Mucosa of rectum (tissue), 2 donors: ENCODE measurements at regions not wholly inside any gene's neighbourhood (a gene's known extent, or its start where the extent isn't known, plus 50 kb on each side); places are given as distances from the start of the nearest gene placed in this dataset.
"Not testable (repeated sequence)": the region's sequence is repeated elsewhere in the genome, so short reads cannot be mapped to it uniquely, and the experiment has no call there.

Experiments
- H3K27ac ChIP-seq, 2 donors: one replicate each; pipeline ENCODE4 v1.7.0; 2013; ENCODE audit warnings: inconsistent platforms in 2 of 2, low read depth in 2 of 2, low read length in 2 of 2
- H3K27me3 ChIP-seq, 2 donors: one replicate each; pipeline ENCODE4 v1.7.0; 2013; ENCODE audit warnings: low read length in 2 of 2; ENCODE audit not compliant: control insufficient read depth in 2 of 2, insufficient read depth in 2 of 2
- H3K36me3 ChIP-seq, 2 donors: one replicate each; pipeline ENCODE4 v1.7.0; 2013; ENCODE audit warnings: low read length in 2 of 2; ENCODE audit not compliant: control insufficient read depth in 2 of 2, insufficient read depth in 2 of 2
- H3K4me1 ChIP-seq, 2 donors: one replicate each; pipeline ENCODE4 v1.7.0; 2013; ENCODE audit warnings: low read length in 2 of 2, mild to moderate bottlenecking in 1 of 2; ENCODE audit not compliant: control insufficient read depth in 2 of 2, insufficient read depth in 2 of 2
- H3K4me3 ChIP-seq, 2 donors: one replicate each; pipeline ENCODE4 v1.7.0; 2013; ENCODE audit warnings: low read length in 2 of 2
- H3K9ac ChIP-seq, 2 donors: one replicate each; pipeline ENCODE4 v1.7.0; 2013; ENCODE audit warnings: low read length in 2 of 2, low read depth in 1 of 2, mild to moderate bottlenecking in 1 of 2
- H3K9me3 ChIP-seq, 2 donors: one replicate each; pipeline ENCODE4 v1.7.0; 2013; ENCODE audit warnings: low read length in 2 of 2; ENCODE audit not compliant: control insufficient read depth in 2 of 2
- donor health status: healthy.
- donor health status: Normal muscosa, but diverticular disease.

- no peak overlapping the region for H3K4me3 ChIP-seq
- H3K9ac ChIP-seq: no peak overlapping the region
- no peak overlapping the region for H3K27ac ChIP-seq
Observed at GRCh38 chrX:46185923-46186810, 359.1 kb downstream of the ZNF674 start.

GRCh38 chrX:46184749-46185148 is 360.5 kb downstream of the ZNF674 start:
- no peaks in the 10 kb centered on the region for H3K27me3 ChIP-seq
- no peaks in the 10 kb centered on the region for H3K4me1 ChIP-seq
- no peak overlapping the region for H3K9ac ChIP-seq
- H3K27ac ChIP-seq: no peak overlapping the region
- no peak overlapping the region for H3K4me3 ChIP-seq
- no peaks in the 10 kb centered on the region for H3K36me3 ChIP-seq
- H3K9me3 ChIP-seq: no peaks in the 10 kb centered on the region

More at GRCh38 chrX:46185923-46186810, 359.1 kb downstream of the ZNF674 start:
- Histone ChIP-seq H3K9me3 (no peaks in the 10 kb centered on the region), H3K4me1 (no peaks in the 10 kb centered on the region), H3K27me3 (no peaks in the 10 kb centered on the region), H3K36me3 (no peaks in the 10 kb centered on the region)

GRCh38 chrX:46180258-46180687 is 364.9 kb downstream of the ZNF674 start:
- Histone ChIP-seq H3K9ac (no peak overlapping the region), H3K9me3 (no peaks in the 10 kb centered on the region), H3K27me3 (peaks cover 0 to 3% of the 10 kb centered on the region in 2 donors), H3K27ac (no peak overlapping the region), H3K4me1 (no peaks in the 10 kb centered on the region), H3K4me3 (no peak overlapping the region), H3K36me3 (no peaks in the 10 kb centered on the region)

GRCh38 chrX:46179748-46180147 is 365.5 kb downstream of the ZNF674 start:
- Histone ChIP-seq H3K4me1 (no peaks in the 10 kb centered on the region), H3K36me3 (no peaks in the 10 kb centered on the region), H3K9me3 (no peaks in the 10 kb centered on the region), H3K4me3 (no peak overlapping the region), H3K27me3 (peaks cover 0 to 3% of the 10 kb centered on the region in 2 donors), H3K27ac (no peak overlapping the region), H3K9ac (no peak overlapping the region)

- no peak overlapping the region for H3K4me3 ChIP-seq
- no peaks in the 10 kb centered on the region for H3K36me3 ChIP-seq
- H3K27ac ChIP-seq: no peak overlapping the region
- H3K9ac ChIP-seq: no peak overlapping the region
- H3K9me3 ChIP-seq: no peaks in the 10 kb centered on the region
- H3K27me3 ChIP-seq: peaks cover 0 to 3% of the 10 kb centered on the region in 2 donors
- no peaks in the 10 kb centered on the region for H3K4me1 ChIP-seq
Observed at GRCh38 chrX:46178763-46179162, 366.5 kb downstream of the ZNF674 start.

- H3K4me1 ChIP-seq: no peaks in the 10 kb centered on the region
- H3K9me3 ChIP-seq: no peaks in the 10 kb centered on the region
- H3K27me3 ChIP-seq: no peaks in the 10 kb centered on the region
- H3K4me3 ChIP-seq: no peak overlapping the region
- no peak overlapping the region for H3K27ac ChIP-seq
- no peaks in the 10 kb centered on the region for H3K36me3 ChIP-seq
- no peak overlapping the region for H3K9ac ChIP-seq
Observed at GRCh38 chrX:46173159-46173558, 372.1 kb downstream of the ZNF674 start.

GRCh38 chrX:46171457-46171856 is 373.8 kb downstream of the ZNF674 start:
- not testable (repeated sequence) for H3K27ac ChIP-seq, H3K4me1 ChIP-seq, H3K27me3 ChIP-seq

GRCh38 chrX:46169808-46170207 is 375.4 kb downstream of the ZNF674 start:
- no peaks in the 10 kb centered on the region for H3K4me1 ChIP-seq
- no peak overlapping the region for H3K27ac ChIP-seq
- no peaks in the 10 kb centered on the region for H3K36me3 ChIP-seq
- no peak overlapping the region for H3K4me3 ChIP-seq
- no peak overlapping the region for H3K9ac ChIP-seq
- no peaks in the 10 kb centered on the region for H3K9me3 ChIP-seq
- no peaks in the 10 kb centered on the region for H3K27me3 ChIP-seq

More at GRCh38 chrX:46171457-46171856, 373.8 kb downstream of the ZNF674 start:
- not testable (repeated sequence) for H3K9me3 ChIP-seq, H3K9ac ChIP-seq, H3K36me3 ChIP-seq, H3K4me3 ChIP-seq

- H3K27me3 ChIP-seq: no peaks in the 10 kb centered on the region
- H3K4me1 ChIP-seq: no peaks in the 10 kb centered on the region
- H3K9ac ChIP-seq: no peak overlapping the region
- no peaks in the 10 kb centered on the region for H3K36me3 ChIP-seq
- H3K27ac ChIP-seq: no peak overlapping the region
- no peaks in the 10 kb centered on the region for H3K9me3 ChIP-seq
- H3K4me3 ChIP-seq: no peak overlapping the region
Observed at GRCh38 chrX:46168254-46168653, 377.0 kb downstream of the ZNF674 start.

GRCh38 chrX:46165866-46166265 is 379.4 kb downstream of the ZNF674 start:
- Histone ChIP-seq H3K27me3 (no peaks in the 10 kb centered on the region), H3K9me3 (no peaks in the 10 kb centered on the region), H3K36me3 (no peaks in the 10 kb centered on the region), H3K4me1 (no peaks in the 10 kb centered on the region), H3K4me3 (no peak overlapping the region), H3K9ac (no peak overlapping the region), H3K27ac (no peak overlapping the region)
